ENCODE measurements at regions not wholly inside any gene's neighbourhood (a gene's known extent, or its start where the extent isn't known, plus 50 kb on each side); places are given as distances from the start of the nearest gene placed in this dataset.

DNA sequence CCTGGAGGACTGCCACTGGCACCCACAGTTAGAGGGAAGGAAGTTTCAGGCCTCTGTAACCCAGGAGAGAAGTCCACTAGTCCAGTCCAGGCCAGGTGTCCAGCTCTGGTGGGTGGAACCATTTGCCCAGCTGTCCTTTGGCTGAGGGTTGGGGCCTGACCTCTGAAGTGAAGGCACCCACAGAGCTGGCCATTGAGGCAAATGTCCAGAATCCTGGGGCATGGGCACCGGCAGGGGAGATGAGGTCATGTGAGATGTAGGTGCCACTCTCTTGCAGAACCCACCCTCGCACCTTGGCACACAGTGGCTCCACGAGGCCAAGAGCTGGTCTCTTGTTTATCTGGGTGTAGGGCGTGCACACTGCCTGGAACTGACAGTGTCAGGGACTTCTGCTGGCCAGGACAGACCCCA, 162.8 kb downstream of the SMAD6 start:
- no peaks in the 10 kb centered on the region for H3K23me2 ChIP-seq (ENCODE audit: insufficient read length, low read depth, low read length, poor library complexity, severe bottlenecking)
- no peak overlapping the region; a peak in 1 of 7 replicates for H3K27ac Mint-ChIP-seq
- WGBS (ENCODE audit: extremely low coverage, insufficient read length, low lambda C conversion rate) = no CpG with 5 or more reads among the region's 4 CpGs

More for the DNA sequence above, 162.8 kb downstream of the SMAD6 start:
- H2AFZ ChIP-seq (ENCODE audit: low read length) = no peak overlapping the region
- no peaks in the 10 kb centered on the region for H3K27me3 ChIP-seq (ENCODE audit: insufficient read depth, low read length)
- no peak overlapping the region for H2BK12ac ChIP-seq (ENCODE audit: insufficient read length, low read depth, low read length)
- no peaks in the 10 kb centered on the region for H3K9me3 Mint-ChIP-seq
- H3K4me3 Mint-ChIP-seq = no peak overlapping the region
- no peak overlapping the region for H3K4ac ChIP-seq (ENCODE audit: low read depth, low read length)
- no peaks in the 10 kb centered on the region for H3K4me1 ChIP-seq (ENCODE audit: insufficient read depth, low read length)
- H4K5ac ChIP-seq (ENCODE audit: insufficient read length, low read depth, low read length) = no peak overlapping the region
- no peaks in the 10 kb centered on the region for H4K20me1 ChIP-seq (ENCODE audit: control insufficient read depth, insufficient read depth, insufficient read length)
- H3K9ac ChIP-seq (ENCODE audit: extremely low read depth, insufficient read length, low read length) = no peak overlapping the region
- H3K36me3 Mint-ChIP-seq (ENCODE audit: insufficient read depth in 1 of 3, low read depth in 3 of 3) = no peaks in the 10 kb centered on the region
- H2BK5ac ChIP-seq (ENCODE audit: insufficient read length, low read length) = no peak overlapping the region
- H3K23ac ChIP-seq (ENCODE audit: insufficient read length, low read depth, low read length) = no peak overlapping the region
- no peak overlapping the region for H2BK20ac ChIP-seq (ENCODE audit: low read depth, low read length, poor library complexity, severe bottlenecking)
- no peak overlapping the region for H2BK15ac ChIP-seq (ENCODE audit: low read depth, low read length)
- H2BK120ac ChIP-seq (ENCODE audit: low read depth, low read length, poor library complexity, severe bottlenecking) = no peak overlapping the region
- H3T11ph ChIP-seq (ENCODE audit: low read length) = no peak overlapping the region
- TF ChIP-seq, protein P1, sequence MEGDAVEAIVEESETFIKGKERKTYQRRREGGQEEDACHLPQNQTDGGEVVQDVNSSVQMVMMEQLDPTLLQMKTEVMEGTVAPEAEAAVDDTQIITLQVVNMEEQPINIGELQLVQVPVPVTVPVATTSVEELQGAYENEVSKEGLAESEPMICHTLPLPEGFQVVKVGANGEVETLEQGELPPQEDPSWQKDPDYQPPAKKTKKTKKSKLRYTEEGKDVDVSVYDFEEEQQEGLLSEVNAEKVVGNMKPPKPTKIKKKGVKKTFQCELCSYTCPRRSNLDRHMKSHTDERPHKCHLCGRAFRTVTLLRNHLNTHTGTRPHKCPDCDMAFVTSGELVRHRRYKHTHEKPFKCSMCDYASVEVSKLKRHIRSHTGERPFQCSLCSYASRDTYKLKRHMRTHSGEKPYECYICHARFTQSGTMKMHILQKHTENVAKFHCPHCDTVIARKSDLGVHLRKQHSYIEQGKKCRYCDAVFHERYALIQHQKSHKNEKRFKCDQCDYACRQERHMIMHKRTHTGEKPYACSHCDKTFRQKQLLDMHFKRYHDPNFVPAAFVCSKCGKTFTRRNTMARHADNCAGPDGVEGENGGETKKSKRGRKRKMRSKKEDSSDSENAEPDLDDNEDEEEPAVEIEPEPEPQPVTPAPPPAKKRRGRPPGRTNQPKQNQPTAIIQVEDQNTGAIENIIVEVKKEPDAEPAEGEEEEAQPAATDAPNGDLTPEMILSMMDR (conservative IDR thresholded peaks at IDR 0.05) = no peak
- no peaks in the 10 kb centered on the region for H3K27me3 Mint-ChIP-seq (ENCODE audit: low read depth)
- H3K56ac ChIP-seq (ENCODE audit: insufficient read length, low read depth, low read length) = no peak overlapping the region
- H3K14ac ChIP-seq (ENCODE audit: insufficient read depth, low read length) = no peak overlapping the region
- H3K18ac ChIP-seq (ENCODE audit: insufficient read length, low read depth, low read length) = no peak overlapping the region
- H3K4me2 ChIP-seq (ENCODE audit: insufficient read depth, insufficient read length, low read length) = no peak overlapping the region
- DNase-seq = no peak
- H3K79me2 ChIP-seq (ENCODE audit: insufficient read depth, low read length) = no peaks in the 10 kb centered on the region
- no peak overlapping the region for H4K91ac ChIP-seq (ENCODE audit: insufficient read length, low read depth, low read length)
- H2AK5ac ChIP-seq (ENCODE audit: insufficient read length, low read length) = no peak overlapping the region
- no peaks in the 10 kb centered on the region for H3K79me1 ChIP-seq (ENCODE audit: insufficient read depth, low read depth, low read length, poor library complexity, severe bottlenecking)
- no peaks in the 10 kb centered on the region for H3K9me3 ChIP-seq (ENCODE audit: control insufficient read depth, low read depth, low read length)
- H3K27ac ChIP-seq (ENCODE audit: insufficient read length, low read depth, low read length) = no peak overlapping the region
- no peak overlapping the region for H4K8ac ChIP-seq (replicated peaks; ENCODE audit: insufficient read length, low read depth, low read length)
- H3K4me1 Mint-ChIP-seq = peaks cover 16 to 18% of the 10 kb centered on the region in 2 experiments

Measured in H9 (cell line).